ENCODE measurements at regions not wholly inside any gene's neighbourhood (a gene's known extent, or its start where the extent isn't known, plus 50 kb on each side); places are given as distances from the start of the nearest gene placed in this dataset.
A peak's percentile ranks its signal among the peaks of the same experiment; 100 is the strongest.
"Not testable (repeated sequence)": the region's sequence is repeated elsewhere in the genome, so short reads cannot be mapped to it uniquely, and the experiment has no call there.

DNA sequence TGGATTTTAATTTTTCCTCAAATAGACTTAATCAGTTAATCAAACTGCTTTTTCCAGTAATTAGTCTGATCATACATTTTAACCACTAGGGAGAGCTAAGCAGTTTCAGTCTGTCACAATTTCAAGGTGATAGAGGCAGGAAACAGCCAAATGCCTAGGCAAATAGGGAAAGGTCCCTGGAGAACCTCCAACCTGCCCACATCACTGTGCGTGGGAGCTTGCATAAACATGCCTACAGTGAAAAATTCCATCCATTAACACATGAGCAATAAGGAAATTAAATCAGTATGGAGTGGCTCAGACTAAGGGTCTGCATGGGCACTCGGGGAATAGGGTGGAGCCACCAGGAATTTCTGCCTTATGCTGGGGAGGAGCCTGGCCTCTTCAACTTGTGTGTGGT lies 74.6 kb downstream of the AASDHPPT start:
- no peak for DNase-seq (ENCODE audit: low spot score)

GRCh38 chr11:106152824-106153223 lies 75.4 kb downstream of the AASDHPPT start:
- DNase-seq (ENCODE audit: low spot score), result no peak

DNA sequence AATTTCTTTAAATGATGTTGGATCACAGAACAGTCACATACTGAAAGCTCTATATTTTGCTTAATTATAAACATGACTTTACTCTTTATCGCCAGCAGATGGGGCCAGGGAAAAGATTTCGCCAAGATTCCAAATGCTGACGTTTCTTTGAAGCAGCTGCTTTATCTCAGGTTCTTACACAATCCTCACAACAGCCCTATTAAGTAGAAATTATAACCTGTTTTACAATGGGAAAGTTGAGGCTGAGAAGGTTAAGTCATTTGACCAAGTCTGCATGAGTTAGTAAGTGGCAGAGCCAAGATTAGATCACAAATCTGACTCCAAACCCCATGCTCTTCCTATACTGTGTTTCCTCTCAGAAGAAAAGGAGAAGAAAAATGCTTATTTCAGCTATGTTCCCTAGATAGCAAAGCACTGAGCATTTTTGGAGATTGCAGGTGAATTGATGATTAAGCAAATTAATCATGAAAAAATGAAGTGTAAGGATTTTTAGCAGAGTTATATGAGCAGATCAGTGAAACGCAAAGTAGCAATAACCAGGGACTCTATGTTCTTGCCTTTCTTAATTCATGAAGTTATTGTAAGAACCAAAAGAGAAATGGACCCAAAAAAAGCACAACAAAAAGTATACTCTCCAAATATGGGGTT lies 79.0 kb downstream of the AASDHPPT start:
- peak; percentile 52 for DNase-seq (ENCODE audit: low spot score)

DNA sequence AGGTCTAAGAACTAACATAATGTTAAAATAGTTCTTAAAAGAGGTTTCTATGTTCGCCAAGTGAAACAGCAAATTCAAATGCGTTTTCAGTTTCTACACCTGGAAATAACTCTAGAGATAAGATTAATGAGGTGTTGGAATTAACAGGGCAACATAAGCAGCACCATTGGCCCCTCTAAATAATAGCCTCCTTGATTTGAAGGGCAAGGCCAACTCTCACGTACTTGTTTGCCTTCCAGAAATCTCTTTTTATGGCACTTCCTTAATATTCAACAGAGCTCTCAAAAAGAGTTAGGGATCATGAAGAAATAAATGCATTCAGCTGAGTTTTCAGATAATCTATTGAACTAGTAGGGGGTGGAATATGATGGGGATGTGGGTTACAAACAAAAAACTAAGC lies 80.9 kb downstream of the AASDHPPT start:
- DNase-seq (ENCODE audit: low spot score), result no peak

GRCh38 chr11:106159836-106160235 lies 82.4 kb downstream of the AASDHPPT start:
- DNase-seq (ENCODE audit: low spot score), result no peak

GRCh38 chr11:106160494-106160893 lies 83.0 kb downstream of the AASDHPPT start:
- no peak for DNase-seq (ENCODE audit: low spot score)

GRCh38 chr11:106161775-106162634 lies 84.5 kb downstream of the AASDHPPT start:
- DNase-seq (ENCODE audit: low spot score), result no peak

DNA sequence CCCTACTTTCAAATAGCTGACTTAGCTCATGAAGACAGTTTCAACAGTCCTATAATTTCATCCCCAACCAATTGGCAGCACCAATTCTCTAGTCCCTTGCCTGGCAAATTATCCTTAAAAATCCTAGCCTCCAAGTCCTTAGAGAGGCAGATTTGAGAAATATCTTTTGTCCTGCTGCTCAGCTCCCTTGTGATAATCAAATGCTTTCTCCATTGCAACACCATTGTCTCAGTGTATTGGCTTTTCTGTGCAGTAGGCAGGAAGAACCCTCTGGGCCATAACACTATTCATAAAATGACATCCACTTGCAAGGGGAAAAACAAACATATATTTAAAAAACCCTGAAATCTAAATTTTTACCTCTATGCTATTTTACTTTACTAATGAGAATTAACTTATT lies 89.6 kb downstream of the AASDHPPT start:
- DNase-seq (ENCODE audit: low spot score), result no peak

DNA sequence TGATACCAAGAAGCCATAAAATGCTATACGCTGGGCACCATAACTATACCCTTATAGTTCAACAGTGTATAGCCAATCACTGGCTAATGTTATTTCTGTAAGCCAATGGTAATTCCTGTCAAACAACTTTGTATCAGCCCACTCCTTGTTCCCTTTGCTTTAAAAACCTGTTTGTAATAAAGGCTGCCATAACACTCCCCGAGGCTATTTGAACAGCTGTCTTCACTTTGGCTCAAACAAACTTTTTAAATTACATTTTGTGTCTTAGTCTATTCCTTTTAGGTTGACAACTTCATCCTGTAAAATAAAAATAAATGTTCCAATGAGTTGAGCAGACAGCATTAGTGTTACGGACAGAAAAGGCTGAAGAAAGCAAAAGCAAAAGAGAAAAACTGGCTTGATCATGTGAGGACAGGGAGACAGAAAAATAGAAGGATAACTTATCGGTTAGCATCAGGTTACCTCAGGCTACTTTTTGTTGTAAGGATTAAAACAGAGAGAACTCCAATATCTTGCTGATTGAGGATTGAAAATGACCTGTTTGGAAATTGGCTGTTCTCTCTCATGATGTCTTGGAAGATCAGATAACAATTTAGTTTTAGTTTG lies 95.0 kb downstream of the AASDHPPT start:
- no peak for DNase-seq (ENCODE audit: low spot score)

- no peak for DNase-seq (ENCODE audit: low spot score)
These were observed 95.8 kb downstream of the AASDHPPT start for GRCh38 chr11:106173291-106173690.

DNA sequence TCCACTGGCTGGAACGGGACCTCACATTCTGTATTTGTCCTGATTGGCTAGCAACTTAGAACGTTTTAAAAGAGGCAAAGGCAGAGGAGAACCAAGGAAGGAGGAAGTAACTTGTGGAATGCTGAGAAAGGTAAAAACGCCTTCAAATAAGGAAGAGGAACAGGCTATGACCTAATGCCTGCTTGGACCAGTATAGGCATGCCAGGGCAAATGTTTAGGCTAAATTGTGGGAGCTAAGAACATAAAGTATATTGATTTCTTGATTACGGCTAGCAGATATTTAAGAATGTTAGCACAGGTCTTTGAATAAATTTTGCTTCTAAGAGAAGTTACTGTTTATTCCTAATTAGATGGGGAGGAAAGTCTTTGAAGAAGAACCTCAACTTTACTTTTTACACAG lies 96.5 kb downstream of the AASDHPPT start:
- not testable (repeated sequence) for DNase-seq (ENCODE audit: low spot score)

DNA sequence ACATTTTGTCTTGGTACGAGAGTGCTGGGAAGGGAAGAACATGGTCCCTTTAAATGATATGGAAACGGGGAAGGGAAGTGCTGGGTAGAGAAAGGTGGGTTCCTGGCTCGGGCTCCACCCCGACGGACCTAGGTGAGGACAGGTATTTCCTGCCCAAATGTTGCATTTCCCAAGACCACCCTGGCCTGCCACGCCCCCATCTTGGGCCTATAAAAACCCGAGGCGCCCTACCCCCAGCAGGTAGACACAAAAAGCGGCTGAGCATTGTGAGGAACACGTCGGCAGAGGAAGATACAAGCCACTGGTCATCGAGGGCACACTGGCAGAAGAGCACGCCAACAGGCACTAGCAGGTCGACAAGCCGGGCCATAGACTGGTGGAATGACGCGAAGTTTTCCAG lies 99.4 kb downstream of the AASDHPPT start:
- DNase-seq (ENCODE audit: low spot score), result no peak

DNA sequence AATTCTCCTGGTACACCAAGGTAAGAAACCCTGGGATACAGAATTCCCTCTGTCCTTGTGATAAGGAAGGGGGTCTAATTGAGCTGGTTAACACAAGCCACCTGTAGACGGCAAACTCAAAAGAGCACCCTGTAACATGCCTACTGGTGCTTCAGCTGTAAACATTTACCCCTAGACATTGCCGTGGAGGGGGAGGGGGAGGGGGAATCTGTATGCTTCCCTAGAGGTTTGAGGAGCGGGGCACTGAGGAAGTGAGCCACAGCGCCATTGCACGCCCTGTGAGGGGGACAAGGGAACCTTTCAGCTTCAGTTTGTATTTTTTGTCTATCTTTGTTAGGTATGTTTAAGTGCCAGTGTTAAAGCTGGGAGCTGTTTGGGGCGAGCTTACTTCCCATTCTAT lies 99.8 kb downstream of the AASDHPPT start:
- no peak for DNase-seq (ENCODE audit: low spot score)

GRCh38 chr11:106178361-106178760 lies 100.9 kb downstream of the AASDHPPT start:
- no peak for DNase-seq (ENCODE audit: low spot score)

DNA sequence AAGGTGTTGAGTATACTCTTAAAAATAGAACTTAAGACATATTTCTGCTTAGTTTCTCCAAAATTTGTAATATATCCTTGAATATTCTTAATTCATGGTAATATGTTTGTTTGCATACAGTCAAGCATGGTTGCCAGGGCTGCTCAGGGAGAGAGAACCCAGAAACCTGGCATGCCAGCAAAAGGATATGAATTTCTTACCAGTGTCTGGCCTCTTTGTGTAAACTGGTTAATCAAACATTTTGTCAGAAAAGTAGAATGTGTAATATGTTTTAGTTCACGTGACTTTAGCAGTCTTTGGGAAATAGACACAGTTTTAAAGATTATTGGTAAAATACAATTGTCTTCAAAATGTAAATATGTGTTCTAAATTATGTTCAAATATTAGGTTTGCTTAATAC lies 101.6 kb downstream of the AASDHPPT start:
- no peak for DNase-seq (ENCODE audit: low spot score)

DNA sequence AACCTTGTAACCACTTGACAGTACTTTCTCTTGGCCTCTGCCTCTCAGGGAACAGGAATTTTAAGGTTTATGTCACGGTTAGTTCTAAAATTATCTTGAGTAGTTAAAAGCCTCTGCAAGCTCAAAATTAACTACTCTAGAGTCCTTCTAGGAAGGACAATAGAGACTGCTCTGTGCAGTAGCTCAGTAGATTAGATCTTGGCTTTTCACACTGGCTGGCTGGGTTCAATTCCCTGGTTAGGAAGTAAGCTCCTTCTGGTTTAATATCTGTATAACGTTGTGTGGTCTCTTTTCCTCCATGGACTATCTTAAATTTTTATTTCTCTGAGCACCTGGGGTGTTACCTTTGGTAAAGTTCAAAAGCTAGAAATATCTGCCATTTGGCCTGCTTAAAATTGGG lies 109.2 kb downstream of the AASDHPPT start:
- DNase-seq (ENCODE audit: low spot score), result no peak

DNA sequence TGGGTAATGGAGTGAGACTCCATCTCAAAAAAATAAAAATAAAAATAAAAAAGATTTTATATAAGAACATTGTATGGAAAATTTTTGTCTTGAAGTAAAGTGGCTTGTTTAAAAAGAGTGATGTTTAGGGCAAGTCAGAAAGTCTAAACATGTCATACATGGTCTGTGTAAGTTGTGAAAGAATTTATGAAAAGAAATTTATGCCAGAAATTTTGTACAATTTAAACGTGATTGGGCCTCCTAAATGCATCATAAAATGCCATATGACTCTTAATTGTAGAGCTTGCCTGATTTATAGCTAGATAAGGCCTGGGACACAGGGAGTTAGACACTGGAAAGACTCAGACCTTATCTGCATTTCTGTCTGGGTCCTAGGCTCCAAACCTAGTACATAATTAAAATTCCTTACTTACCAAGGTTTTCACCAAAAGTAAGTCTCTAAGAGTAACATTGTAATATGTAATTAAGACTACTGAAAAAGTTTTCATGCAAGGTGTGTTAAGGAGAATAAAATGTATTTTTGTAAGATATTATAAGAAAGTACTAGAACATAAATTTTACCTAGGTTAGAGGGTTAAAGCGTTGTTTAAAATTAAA lies 110.5 kb downstream of the AASDHPPT start:
- no peak for DNase-seq (ENCODE audit: low spot score)

DNA sequence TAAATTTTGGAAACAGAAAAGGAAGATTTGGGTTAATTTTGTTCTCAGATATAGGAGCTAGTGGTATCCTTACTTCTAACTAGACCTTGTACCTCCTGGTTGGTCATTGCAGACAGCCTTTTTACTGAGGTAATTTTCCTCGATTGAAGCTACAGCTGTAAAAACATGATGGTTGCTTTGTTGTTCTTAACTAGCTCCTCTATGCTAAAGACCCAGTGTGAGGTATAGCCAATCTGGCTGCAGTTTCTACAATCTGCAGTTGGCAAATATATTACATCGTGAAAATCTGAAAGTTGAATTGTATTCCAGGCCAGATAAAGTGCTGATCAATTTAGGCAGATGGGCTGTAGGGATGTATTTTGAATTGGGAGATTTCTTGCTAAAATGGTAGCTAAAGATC lies 116.5 kb downstream of the AASDHPPT start:
- DNase-seq (ENCODE audit: low spot score), result no peak

- no peak for DNase-seq (ENCODE audit: low spot score)
These were observed 120.0 kb downstream of the AASDHPPT start for GRCh38 chr11:106197438-106197837.

GRCh38 chr11:106202935-106203620 lies 125.6 kb downstream of the AASDHPPT start:
- DNase-seq (ENCODE audit: low spot score), result no peak

DNA sequence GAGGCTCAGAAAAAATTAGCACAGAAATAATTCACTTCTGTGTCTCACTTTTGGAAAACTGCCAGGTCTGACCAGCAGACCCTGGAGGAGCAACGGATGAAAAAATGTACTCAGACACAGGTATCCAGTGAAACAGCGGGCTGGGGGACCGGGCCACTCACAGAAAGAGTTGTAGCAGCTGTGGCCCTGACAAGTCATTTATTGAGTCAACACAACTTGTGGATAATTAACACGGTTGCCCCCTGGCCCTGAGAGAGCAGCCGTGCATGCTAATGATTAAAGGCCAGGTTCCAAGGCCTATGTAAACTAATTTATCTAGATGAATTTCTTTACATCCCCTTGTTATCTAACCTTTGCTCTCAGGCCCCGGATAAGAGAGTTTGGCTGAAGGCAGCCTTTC lies 131.3 kb downstream of the AASDHPPT start:
- no peak for DNase-seq (ENCODE audit: low spot score)

- DNase-seq (ENCODE audit: low spot score), result no peak
These were observed 134.6 kb downstream of the AASDHPPT start for GRCh38 chr11:106212081-106212480.
